HG03521 (cell line): ENCODE measurements at regions not wholly inside any gene's neighbourhood (a gene's known extent, or its start where the extent isn't known, plus 50 kb on each side); places are given as distances from the start of the nearest gene placed in this dataset.

Experiments used
- ATAC-seq: cut with Tn5 transposase; IDR thresholded peaks from one replicate; pipeline ENCODE4 v1.9.1; 2021; ENCODE audit warnings: mild to moderate bottlenecking, moderate library complexity; ENCODE audit not compliant: unreplicated experiment

- no peak for ATAC-seq
Measured at GRCh38 chr1:195012995-195013394, 1595.2 kb downstream of the KCNT2 start.

GRCh38 chr1:195005338-195005737, 1602.9 kb downstream of the KCNT2 start:
- ATAC-seq, result no peak

GRCh38 chr1:194990483-194990882, 1617.8 kb downstream of the KCNT2 start:
- no peak for ATAC-seq

- ATAC-seq, result no peak
Measured at GRCh38 chr1:194975913-194976312, 1632.3 kb downstream of the KCNT2 start.

GRCh38 chr1:194968916-194969315, 1639.3 kb downstream of the KCNT2 start:
- ATAC-seq, result no peak

GRCh38 chr1:194959795-194960194, 1648.4 kb downstream of the KCNT2 start:
- no peak for ATAC-seq

- no peak for ATAC-seq
Measured at GRCh38 chr1:194952171-194952570, 1656.1 kb downstream of the KCNT2 start.

GRCh38 chr1:194950584-194950983, 1657.7 kb downstream of the KCNT2 start:
- ATAC-seq, result no peak

GRCh38 chr1:194940336-194941030, 1667.8 kb downstream of the KCNT2 start:
- no peak for ATAC-seq

GRCh38 chr1:194935864-194936263, 1672.4 kb downstream of the KCNT2 start:
- ATAC-seq, result no peak

- ATAC-seq, result no peak
Measured at GRCh38 chr1:194931166-194931565, 1677.1 kb downstream of the KCNT2 start.

- no peak for ATAC-seq
Measured at GRCh38 chr1:194930132-194930531, 1678.1 kb downstream of the KCNT2 start.

- ATAC-seq, result no peak
Measured at GRCh38 chr1:194929357-194929756, 1678.9 kb downstream of the KCNT2 start.

- ATAC-seq, result no peak
Measured at GRCh38 chr1:194919146-194919545, 1689.1 kb downstream of the KCNT2 start.

GRCh38 chr1:194917769-194918168, 1690.5 kb downstream of the KCNT2 start:
- ATAC-seq, result no peak

- no peak for ATAC-seq
Measured at GRCh38 chr1:194908643-194909042, 1699.6 kb downstream of the KCNT2 start.

- ATAC-seq, result no peak
Measured at GRCh38 chr1:194903524-194903923, 1704.7 kb downstream of the KCNT2 start.

- no peak for ATAC-seq
Measured at GRCh38 chr1:194889310-194889709, 1702.9 kb upstream of the B3GALT2 start.

- no peak for ATAC-seq
Measured at GRCh38 chr1:194870860-194871259, 1684.4 kb upstream of the B3GALT2 start.

- no peak for ATAC-seq
Measured at GRCh38 chr1:194866153-194866552, 1679.7 kb upstream of the B3GALT2 start.

GRCh38 chr1:194865383-194865782, 1679.0 kb upstream of the B3GALT2 start:
- no peak for ATAC-seq

GRCh38 chr1:194862129-194862528, 1675.7 kb upstream of the B3GALT2 start:
- ATAC-seq, result no peak
